ENCODE measurements at regions not wholly inside any gene's neighbourhood (a gene's known extent, or its start where the extent isn't known, plus 50 kb on each side); places are given as distances from the start of the nearest gene placed in this dataset.

- BruUV-seq (replicated peaks) = no TSS peak
- Histone ChIP-seq H2AFZ (replicated peaks; ENCODE audit: low read length, poor library complexity) (no peak overlapping the region), H3K79me1 (ENCODE audit: low read depth in 1 of 2, low read length in 2 of 2) (no peaks in the 10 kb centered on the region), H4K91ac (ENCODE audit: insufficient read depth, low read depth, low read length) (no peak overlapping the region), H4K8ac (ENCODE audit: low read depth in 2 of 2, low read length in 2 of 2) (no peak overlapping the region), H2BK5ac (ENCODE audit: low read depth, low read length, poor library complexity, severe bottlenecking) (no peak overlapping the region), H3K4me3 (ENCODE audit: insufficient read depth, low read depth, low read length) (no peak overlapping the region), H3K9me1 (ENCODE audit: insufficient read depth, low read length) (no peaks in the 10 kb centered on the region), H2BK15ac (ENCODE audit: low read depth, low read length) (no peak overlapping the region), H3K18ac (ENCODE audit: low read depth, low read length) (no peak overlapping the region), H3K27ac (ENCODE audit: insufficient read depth, low read length) (no peak overlapping the region), H3K14ac (replicated peaks; ENCODE audit: low read depth, low read length) (no peak overlapping the region), H3K36me3 (ENCODE audit: control insufficient read depth, insufficient read depth, low read length) (no peaks in the 10 kb centered on the region), H3K4me2 (ENCODE audit: low read depth, low read length) (no peak overlapping the region), H3K9me3 (ENCODE audit: control insufficient read depth, insufficient read depth, low read length) (peaks cover 2% of the 10 kb centered on the region; the same call in 1 of the 2 replicates), H2BK20ac (ENCODE audit: low read depth, low read length) (no peak overlapping the region), H2BK120ac (ENCODE audit: low read depth, low read length) (no peak overlapping the region), H3K56ac (ENCODE audit: extremely low read depth, insufficient read depth, low read length) (no peak overlapping the region), H3K4ac (ENCODE audit: low read depth, low read length) (no peak overlapping the region), H3K9ac (ENCODE audit: low read depth, low read length) (no peak overlapping the region), H2AK9ac (replicated peaks; ENCODE audit: low read depth, low read length, poor library complexity) (no peak overlapping the region), H2AK5ac (ENCODE audit: low read depth, low read length) (no peak overlapping the region), H3K27me3 (ENCODE audit: control insufficient read depth, insufficient read depth, low read length) (no peaks in the 10 kb centered on the region), H3K23ac (ENCODE audit: low read depth, low read length) (no peak overlapping the region), H3K4me1 (ENCODE audit: control insufficient read depth, insufficient read depth, low read length) (no peaks in the 10 kb centered on the region), H4K20me1 (ENCODE audit: insufficient read depth, low read length) (no peaks in the 10 kb centered on the region), H4K5ac (ENCODE audit: low read depth, low read length) (no peak overlapping the region)
- POLR2A ChIA-PET (ENCODE audit: unreplicated experiment) = no interaction called here
- intact Hi-C loops (cut with micrococcal nuclease) = no loop called here
- CTCF ChIA-PET = no interaction called here
- TF ChIP-seq RAD21 (IDR thresholded peaks at IDR 0.05; ENCODE audit: low read length) = no peak
- no peak for TF ChIP-seq SMC3 (IDR thresholded peaks at IDR 0.05; ENCODE audit: low read depth, low read length)
- no peak for TF ChIP-seq CTCF (conservative IDR thresholded peaks at IDR 0.05; ENCODE audit: low read depth, low read length)
- no peak for TF ChIP-seq NFE2L2 (IDR thresholded peaks at IDR 0.05; ENCODE audit: low read depth, low read length)
- TF ChIP-seq POLR2A (IDR thresholded peaks at IDR 0.05; ENCODE audit: low read depth, low read length) = no peak
- no peak for DNase-seq
- no CpG with 5 or more reads among the region's 2 CpGs for WGBS, 2 experiments (ENCODE audit: extremely low coverage in 2 of 2, insufficient read length in 1 of 2)
- dilution Hi-C loops (cut with HindIII; ENCODE audit: low sequenced_read_pairs, unreplicated experiment) = no loop called here
- no peak for ATAC-seq (ENCODE audit: low read depth)
- in situ Hi-C loops (cut with MboI; ENCODE audit: low sequenced_read_pairs) = no loop called here
Observed at GRCh38 chr10:105698592-105698991, 1057.5 kb downstream of the SORCS3 start.
